DOHH2 (cell line): ENCODE measurements at regions not wholly inside any gene's neighbourhood (a gene's known extent, or its start where the extent isn't known, plus 50 kb on each side); places are given as distances from the start of the nearest gene placed in this dataset.

Experiments used
- H3F3A ChIP-seq: fragments of 200-600 bp; sonication (generic), shearing (Covaris generic); 2 replicates; pipeline ENCODE4 v1.6.0; 2016; ENCODE audit warnings: antibody characterized with exemption, mild to moderate bottlenecking; ENCODE audit not compliant: control insufficient read depth, insufficient read depth
- H3K27ac ChIP-seq: fragments of 200-600 bp; sonication (generic); 2 replicates; pipeline ENCODE4 v1.5.1; 2014; ENCODE audit warnings: low read depth, mild to moderate bottlenecking, low read length, moderate library complexity
- H3K27me3 ChIP-seq: fragments of 200-600 bp; sonication (generic); 2 replicates; pipeline ENCODE4 v1.6.1; 2014; ENCODE audit warnings: mild to moderate bottlenecking, low read length, mixed read lengths; ENCODE audit not compliant: control insufficient read depth
- H3K36me3 ChIP-seq: fragments of 200-600 bp; sonication (generic); 2 replicates; pipeline ENCODE4 v1.6.1; 2014; ENCODE audit warnings: mild to moderate bottlenecking, low read length, moderate library complexity, mixed read lengths; ENCODE audit not compliant: control insufficient read depth
- H3K4me1 ChIP-seq: fragments of 200-600 bp; sonication (generic); 2 replicates; pipeline ENCODE4 v1.6.1; 2014; ENCODE audit warnings: mild to moderate bottlenecking, low read length, mixed read lengths; ENCODE audit not compliant: control insufficient read depth
- H3K4me2 ChIP-seq: fragments of 200-600 bp; sonication (generic); 2 replicates; pipeline ENCODE4 v1.6.0; 2014; ENCODE audit warnings: mild to moderate bottlenecking, low read length, moderate library complexity
- H3K4me3 ChIP-seq: fragments of 200-600 bp; sonication (generic); 2 replicates; pipeline ENCODE4 v1.5.1; 2014; ENCODE audit warnings: mild to moderate bottlenecking, low read length, mixed read lengths
- H3K79me2 ChIP-seq: fragments of 200-600 bp; sonication (generic); 2 replicates; pipeline ENCODE4 v1.6.1; 2014; ENCODE audit warnings: mild to moderate bottlenecking, low read length, mixed read lengths; ENCODE audit not compliant: control insufficient read depth
- H3K9me2 ChIP-seq: fragments of 200-600 bp; sonication (generic); replicated peaks from 2 replicates; pipeline ENCODE4 v1.6.1; 2014; ENCODE audit warnings: mild to moderate bottlenecking, low read length, mixed read lengths; ENCODE audit not compliant: control insufficient read depth
- H3K9me3 ChIP-seq: fragments of 200-600 bp; sonication (generic); 2 replicates; pipeline ENCODE4 v1.6.1; 2014; ENCODE audit warnings: antibody characterized with exemption, low read length, mixed read lengths; ENCODE audit not compliant: control insufficient read depth, insufficient read depth
- H4K20me1 ChIP-seq: fragments of 200-600 bp; sonication (generic); 2 replicates; pipeline ENCODE4 v1.6.0; 2014; ENCODE audit warnings: low read depth, mild to moderate bottlenecking, antibody characterized with exemption, low read length, moderate library complexity; ENCODE audit not compliant: control insufficient read depth, insufficient read depth
- EZH2phosphoT487 ChIP-seq: fragments of 200-600 bp; sonication (generic); IDR thresholded peaks from 2 replicates; pipeline ENCODE4 v1.6.1; 2017; ENCODE audit warnings: borderline replicate concordance, mild to moderate bottlenecking, antibody characterized with exemption, low read length, moderate library complexity, mixed read lengths
- TF ChIP-seq, protein P1 (sequence below): fragments of 200-600 bp; sonication (generic); IDR thresholded peaks from one replicate; pipeline ENCODE4 v1.5.1; 2014; ENCODE audit warnings: antibody characterized with exemption, mild to moderate bottlenecking, low read depth, low read length; ENCODE audit not compliant: poor library complexity, severe bottlenecking

DNA sequence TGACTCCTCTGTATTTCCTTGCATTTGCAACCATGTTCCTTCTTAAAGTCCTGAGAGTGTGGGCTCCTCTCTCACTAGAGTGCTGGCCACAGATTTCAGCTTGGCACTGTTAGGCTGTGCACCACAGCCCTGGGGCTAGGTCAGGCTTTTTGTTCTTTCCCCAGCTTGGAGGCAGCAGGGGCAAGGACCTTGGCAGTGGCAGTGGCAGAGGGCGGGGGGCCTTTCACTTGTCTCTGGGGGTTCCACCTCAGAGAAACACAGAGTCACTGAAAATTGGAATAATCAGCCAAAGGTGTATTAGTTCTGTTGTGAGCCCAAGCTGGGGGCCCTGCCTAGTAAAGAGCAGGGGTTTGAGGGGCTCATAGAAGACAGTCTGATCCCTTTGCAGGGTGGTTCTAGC, 142.8 kb upstream of the CT83 start:
- H4K20me1 ChIP-seq: no peaks in the 10 kb centered on the region
- H3K79me2 ChIP-seq: no peaks in the 10 kb centered on the region
- no peak overlapping the region for H3K4me2 ChIP-seq
- H3K27me3 ChIP-seq: no peaks in the 10 kb centered on the region
- H3K9me2 ChIP-seq: no peaks in the 10 kb centered on the region
- H3F3A ChIP-seq: no peaks in the 10 kb centered on the region
- H3K9me3 ChIP-seq: no peaks in the 10 kb centered on the region
- no peak for TF ChIP-seq EZH2phosphoT487
- TF ChIP-seq, protein P1, sequence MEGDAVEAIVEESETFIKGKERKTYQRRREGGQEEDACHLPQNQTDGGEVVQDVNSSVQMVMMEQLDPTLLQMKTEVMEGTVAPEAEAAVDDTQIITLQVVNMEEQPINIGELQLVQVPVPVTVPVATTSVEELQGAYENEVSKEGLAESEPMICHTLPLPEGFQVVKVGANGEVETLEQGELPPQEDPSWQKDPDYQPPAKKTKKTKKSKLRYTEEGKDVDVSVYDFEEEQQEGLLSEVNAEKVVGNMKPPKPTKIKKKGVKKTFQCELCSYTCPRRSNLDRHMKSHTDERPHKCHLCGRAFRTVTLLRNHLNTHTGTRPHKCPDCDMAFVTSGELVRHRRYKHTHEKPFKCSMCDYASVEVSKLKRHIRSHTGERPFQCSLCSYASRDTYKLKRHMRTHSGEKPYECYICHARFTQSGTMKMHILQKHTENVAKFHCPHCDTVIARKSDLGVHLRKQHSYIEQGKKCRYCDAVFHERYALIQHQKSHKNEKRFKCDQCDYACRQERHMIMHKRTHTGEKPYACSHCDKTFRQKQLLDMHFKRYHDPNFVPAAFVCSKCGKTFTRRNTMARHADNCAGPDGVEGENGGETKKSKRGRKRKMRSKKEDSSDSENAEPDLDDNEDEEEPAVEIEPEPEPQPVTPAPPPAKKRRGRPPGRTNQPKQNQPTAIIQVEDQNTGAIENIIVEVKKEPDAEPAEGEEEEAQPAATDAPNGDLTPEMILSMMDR: no peak
- H3K4me1 ChIP-seq: no peaks in the 10 kb centered on the region
- no peak overlapping the region for H3K27ac ChIP-seq
- no peak overlapping the region for H3K4me3 ChIP-seq
- H3K36me3 ChIP-seq: no peaks in the 10 kb centered on the region

DNA sequence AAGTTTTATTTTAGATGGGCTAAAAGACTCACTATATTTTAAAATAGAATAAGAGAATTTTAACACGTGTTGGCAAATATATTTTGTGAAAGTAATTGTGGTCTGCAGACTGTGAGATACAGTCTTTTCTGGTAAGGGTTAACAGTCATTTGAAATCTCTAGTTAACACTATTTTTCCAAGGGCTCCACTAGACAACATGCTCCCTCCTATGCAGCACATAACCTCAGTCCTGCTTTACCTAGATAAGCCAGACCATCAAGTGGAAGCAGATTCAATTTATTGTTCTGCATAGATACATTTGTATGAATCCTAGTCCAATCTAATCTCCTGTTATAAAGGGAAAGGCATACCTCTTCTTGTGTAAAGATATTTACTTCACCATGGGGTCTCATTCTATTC, 133.2 kb upstream of the CT83 start:
- Histone ChIP-seq H3K27ac (no peak overlapping the region), H3K27me3 (no peaks in the 10 kb centered on the region), H3K9me3 (no peaks in the 10 kb centered on the region), H3K4me1 (no peaks in the 10 kb centered on the region), H3K36me3 (no peaks in the 10 kb centered on the region), H3K79me2 (no peaks in the 10 kb centered on the region), H3K4me2 (no peak overlapping the region), H4K20me1 (no peaks in the 10 kb centered on the region), H3F3A (no peaks in the 10 kb centered on the region), H3K4me3 (no peak overlapping the region), H3K9me2 (no peaks in the 10 kb centered on the region)
- no peak for TF ChIP-seq EZH2phosphoT487
- TF ChIP-seq, protein P1: no peak
